PC-9 (cell line): ENCODE measurements at regions not wholly inside any gene's neighbourhood (a gene's known extent, or its start where the extent isn't known, plus 50 kb on each side); places are given as distances from the start of the nearest gene placed in this dataset.

Experiments used
- BruUV-seq: library from RNA; stranded (reverse); fragments of 400-500 nt; replicated peaks from 2 replicates; lab custom pipeline; 2021; lab: Mats Ljungman, UMichigan
- CTCF ChIA-PET: fragments of 300-600 bp; sonication (Branson Sonifier 250); formaldehyde crosslinking; loops from one replicate; lab custom pipeline; 2022; ENCODE audit warnings: antibody characterized with exemption; lab: Charles Lee
- POLR2A ChIA-PET: fragments of 300-600 bp; sonication (Branson Sonifier 250); formaldehyde crosslinking; loops from one replicate; lab custom pipeline; 2022; ENCODE audit warnings: antibody characterized with exemption; ENCODE audit not compliant: unreplicated experiment; lab: Charles Lee
- DNase-seq, 2 experiments: peaks; one replicate each; pipeline versions ENCODE4 v3.0.0 to v3.0.0-alpha.2; 2015 to 2022; ENCODE audit warnings: mixed read lengths in 1 of 2
- H2AFZ ChIP-seq: fragments of 200-600 bp; sonication (generic); 2 replicates; pipeline ENCODE4 v1.8.1; 2017; ENCODE audit warnings: antibody characterized with exemption
- H3F3A ChIP-seq: fragments of 200-600 bp; sonication (generic); 2 replicates; pipeline ENCODE4 v1.8.1; 2017; ENCODE audit warnings: antibody characterized with exemption, mild to moderate bottlenecking, low read depth; ENCODE audit not compliant: insufficient read depth
- H3K27ac ChIP-seq: fragments of 200-600 bp; sonication (generic); 2 replicates; pipeline ENCODE4 v1.6.1; 2016; ENCODE audit warnings: mixed run types
- H3K27me3 ChIP-seq: fragments of 200-600 bp; sonication (generic); 2 replicates; pipeline ENCODE4 v1.6.1; 2016; ENCODE audit warnings: low read depth, mixed run types; ENCODE audit not compliant: insufficient read depth
- H3K36me3 ChIP-seq: fragments of 200-600 bp; sonication (generic); 2 replicates; pipeline ENCODE4 v1.6.1; 2016; ENCODE audit warnings: low read depth, mixed run types
- H3K4me1 ChIP-seq: fragments of 200-600 bp; sonication (generic); replicated peaks from 2 replicates; pipeline ENCODE4 v1.6.1; 2016; ENCODE audit warnings: mixed run types; ENCODE audit not compliant: insufficient read depth
- H3K4me2 ChIP-seq: fragments of 200-600 bp; sonication (generic); 2 replicates; pipeline ENCODE4 v1.6.1; 2017; ENCODE audit warnings: mixed run types
- H3K4me3 ChIP-seq: fragments of 200-600 bp; sonication (generic); 2 replicates; pipeline ENCODE4 v1.6.1; 2016; ENCODE audit warnings: mixed run types
- H3K79me2 ChIP-seq: fragments of 200-600 bp; sonication (generic); 2 replicates; pipeline ENCODE4 v1.6.1; 2017; ENCODE audit warnings: low read depth, mixed run types
- H3K9me2 ChIP-seq: fragments of 200-600 bp; sonication (generic); 2 replicates; pipeline ENCODE4 v1.8.1; 2017; ENCODE audit warnings: mild to moderate bottlenecking; ENCODE audit not compliant: insufficient read depth
- H3K9me3 ChIP-seq: fragments of 200-600 bp; sonication (generic); 2 replicates; pipeline ENCODE4 v1.8.1; 2016; ENCODE audit warnings: low read depth; ENCODE audit not compliant: insufficient read depth
- H4K20me1 ChIP-seq: fragments of 200-600 bp; sonication (generic); 2 replicates; pipeline ENCODE4 v1.8.1; 2017; ENCODE audit not compliant: insufficient read depth
- EZH2 ChIP-seq: fragments of 200-600 bp; sonication (generic); IDR thresholded peaks from 2 replicates; pipeline ENCODE4 v1.8.0; 2017; ENCODE audit warnings: antibody characterized with exemption, low read depth
- intact Hi-C: fragments of 100-400 bp; cut with micrococcal nuclease; formaldehyde crosslinking; loops from one replicate; pipeline ENCODE4 v1.10.0; 2022; ENCODE audit not compliant: unreplicated experiment
- TF ChIP-seq, protein P1 (sequence below): fragments of 200-600 bp; sonication (generic); conservative IDR thresholded peaks from 2 replicates; pipeline ENCODE4 v1.6.1; 2017; ENCODE audit warnings: mixed run types, antibody characterized with exemption, mild to moderate bottlenecking, moderate library complexity

DNA sequence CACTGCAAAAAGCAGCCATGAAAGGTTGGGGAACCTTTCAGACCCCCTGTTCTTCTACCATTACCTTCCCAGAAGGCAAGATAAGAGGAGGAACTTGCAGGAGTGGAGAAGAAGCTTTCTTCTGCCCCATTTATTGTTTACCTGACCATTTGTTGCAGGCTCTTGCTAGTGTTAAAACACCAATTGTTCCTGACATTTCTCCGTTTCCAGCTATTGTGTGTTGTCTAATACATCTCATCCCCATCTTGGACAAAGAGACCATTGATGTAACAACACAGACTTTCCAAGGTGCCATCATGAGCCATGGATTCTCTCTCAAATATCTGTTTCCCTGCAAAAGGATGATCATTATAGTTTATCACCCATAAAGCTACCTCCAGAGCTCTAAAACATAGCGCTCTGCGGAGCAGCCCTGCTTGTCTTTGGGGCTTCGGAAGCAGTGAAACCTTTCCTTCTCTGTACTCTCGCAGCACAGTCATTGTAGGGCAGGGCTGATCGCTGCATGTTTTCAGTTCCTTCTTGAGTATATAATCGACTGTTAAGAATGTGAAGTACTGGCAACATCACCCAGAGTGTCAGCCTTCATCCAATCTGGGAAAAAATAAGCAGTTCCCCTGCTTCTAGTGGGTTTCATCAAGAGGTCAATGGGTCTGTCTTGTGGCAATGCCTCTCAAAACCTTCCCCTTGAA, 680.0 kb downstream of the SEMA5A start:
- DNase-seq, result no peak
- H3K27ac ChIP-seq, result no peak overlapping the region
- H3K4me2 ChIP-seq, result no peak overlapping the region
- H2AFZ ChIP-seq, result no peak overlapping the region
- no peaks in the 10 kb centered on the region for H4K20me1 ChIP-seq
- ChIA-PET CTCF (no interaction called here), POLR2A (no interaction called here)
- H3F3A ChIP-seq, result no peaks in the 10 kb centered on the region
- H3K36me3 ChIP-seq, result no peaks in the 10 kb centered on the region
- no TSS peak for BruUV-seq
- H3K4me1 ChIP-seq, result no peaks in the 10 kb centered on the region
- intact Hi-C loops, result no loop called here
- peaks cover 44% of the 10 kb centered on the region for H3K27me3 ChIP-seq
- no peaks in the 10 kb centered on the region for H3K79me2 ChIP-seq
- no peaks in the 10 kb centered on the region for H3K9me2 ChIP-seq
- TF ChIP-seq, protein P1, sequence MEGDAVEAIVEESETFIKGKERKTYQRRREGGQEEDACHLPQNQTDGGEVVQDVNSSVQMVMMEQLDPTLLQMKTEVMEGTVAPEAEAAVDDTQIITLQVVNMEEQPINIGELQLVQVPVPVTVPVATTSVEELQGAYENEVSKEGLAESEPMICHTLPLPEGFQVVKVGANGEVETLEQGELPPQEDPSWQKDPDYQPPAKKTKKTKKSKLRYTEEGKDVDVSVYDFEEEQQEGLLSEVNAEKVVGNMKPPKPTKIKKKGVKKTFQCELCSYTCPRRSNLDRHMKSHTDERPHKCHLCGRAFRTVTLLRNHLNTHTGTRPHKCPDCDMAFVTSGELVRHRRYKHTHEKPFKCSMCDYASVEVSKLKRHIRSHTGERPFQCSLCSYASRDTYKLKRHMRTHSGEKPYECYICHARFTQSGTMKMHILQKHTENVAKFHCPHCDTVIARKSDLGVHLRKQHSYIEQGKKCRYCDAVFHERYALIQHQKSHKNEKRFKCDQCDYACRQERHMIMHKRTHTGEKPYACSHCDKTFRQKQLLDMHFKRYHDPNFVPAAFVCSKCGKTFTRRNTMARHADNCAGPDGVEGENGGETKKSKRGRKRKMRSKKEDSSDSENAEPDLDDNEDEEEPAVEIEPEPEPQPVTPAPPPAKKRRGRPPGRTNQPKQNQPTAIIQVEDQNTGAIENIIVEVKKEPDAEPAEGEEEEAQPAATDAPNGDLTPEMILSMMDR, result no peak
- no peak for TF ChIP-seq EZH2
- 0 out of 2 replicates have a peak, but pooled peaks cover 7% of the 10 kb centered on the region for H3K9me3 ChIP-seq
- H3K4me3 ChIP-seq, result no peak overlapping the region

DNA sequence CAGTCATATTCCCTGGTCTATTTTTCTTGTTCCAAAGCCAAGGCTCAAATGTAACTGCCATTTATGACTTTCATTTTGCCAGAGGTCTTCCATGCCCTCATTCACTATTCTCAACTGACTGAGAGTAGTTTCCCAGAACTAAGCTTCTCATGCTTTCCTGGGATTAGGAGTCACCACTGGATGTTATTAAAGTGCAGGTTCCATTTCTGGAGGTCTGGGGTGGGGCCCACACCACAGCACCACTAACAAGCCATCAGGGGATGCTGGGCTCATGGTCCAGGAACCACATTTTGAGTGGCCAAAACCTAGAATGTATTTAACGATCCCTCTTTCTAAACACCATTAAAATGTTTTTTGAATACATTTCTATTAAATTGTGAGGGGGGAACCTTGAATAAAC, 677.6 kb downstream of the SEMA5A start:
- Histone ChIP-seq H3F3A (no peaks in the 10 kb centered on the region), H3K9me2 (no peaks in the 10 kb centered on the region), H3K4me2 (no peak overlapping the region), H3K4me3 (no peak overlapping the region), H3K27me3 (peaks cover 59% of the 10 kb centered on the region), H2AFZ (no peak overlapping the region), H3K36me3 (no peaks in the 10 kb centered on the region), H3K79me2 (no peaks in the 10 kb centered on the region), H3K27ac (no peak overlapping the region), H3K4me1 (no peaks in the 10 kb centered on the region), H3K9me3 (0 out of 2 replicates have a peak, but pooled peaks cover 7% of the 10 kb centered on the region), H4K20me1 (no peaks in the 10 kb centered on the region)
- ChIA-PET CTCF (no interaction called here), POLR2A (no interaction called here)
- intact Hi-C loops, result no loop called here
- DNase-seq, result no peak
- TF ChIP-seq, protein P1, result no peak
- TF ChIP-seq EZH2, result no peak
- no TSS peak for BruUV-seq

DNA sequence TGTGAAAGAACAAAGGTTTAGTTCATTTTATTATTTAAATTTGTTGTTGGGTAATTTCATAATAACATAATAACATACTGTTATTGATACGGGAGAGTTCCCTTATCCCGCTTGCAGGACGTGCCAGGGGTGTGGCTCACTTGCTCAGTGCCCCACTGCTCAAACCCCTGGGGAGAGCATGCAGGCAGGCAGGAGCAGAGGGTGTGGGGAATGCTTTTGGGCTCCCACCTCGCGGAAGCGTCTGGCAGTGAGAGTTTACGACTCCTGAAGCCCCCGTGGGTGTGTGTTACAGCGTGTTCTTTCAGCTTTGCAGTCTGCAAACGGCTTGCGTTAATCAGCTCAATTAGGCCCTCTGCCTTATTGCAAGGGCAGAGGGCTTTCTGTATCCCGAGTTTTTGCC, 675.9 kb downstream of the SEMA5A start:
- Histone ChIP-seq H3K9me2 (no peaks in the 10 kb centered on the region), H3K79me2 (no peaks in the 10 kb centered on the region), H3K4me1 (no peaks in the 10 kb centered on the region), H3K4me2 (peak overlapping the region; percentile 26; the same call in 1 of the 2 replicates), H3K27ac (no peak overlapping the region), H3F3A (no peaks in the 10 kb centered on the region), H3K27me3 (peaks cover 59% of the 10 kb centered on the region), H3K4me3 (no peak overlapping the region; the same call in 1 of the 2 replicates), H3K36me3 (no peaks in the 10 kb centered on the region), H2AFZ (0 out of 2 replicates have a peak overlapping the region, but pooled peaks have one; percentile 21), H3K9me3 (0 out of 2 replicates have a peak, but pooled peaks cover 7% of the 10 kb centered on the region), H4K20me1 (no peaks in the 10 kb centered on the region)
- intact Hi-C loops, result no loop called here
- DNase-seq, result no peak
- BruUV-seq, result no TSS peak
- TF ChIP-seq EZH2, result no peak
- TF ChIP-seq, protein P1, result no peak
- CTCF ChIA-PET, result no interaction called here
- POLR2A ChIA-PET, result no interaction called here
